C4-2B (cell line): ENCODE measurements at regions not wholly inside any gene's neighbourhood (a gene's known extent, or its start where the extent isn't known, plus 50 kb on each side); places are given as distances from the start of the nearest gene placed in this dataset.

ENCODE experiments used
- H3K27ac ChIP-seq: fragments of 450-650 bp; 2 replicates; pipeline ENCODE4 v1.5.1; 2017
- CTCF ChIP-seq: fragments of 450-650 bp; conservative IDR thresholded peaks from 2 replicates; pipeline ENCODE4 v1.5.1; 2017; ENCODE audit warnings: mild to moderate bottlenecking
- ZFX ChIP-seq: fragments of 450-650 bp; IDR thresholded peaks from 2 replicates; pipeline ENCODE4 v1.6.1; 2017

- no peak overlapping the region for H3K27ac ChIP-seq
- no peak for TF ChIP-seq ZFX
- TF ChIP-seq CTCF, result no peak
Measured at GRCh38 chr2:234788841-234789240, 163.0 kb upstream of the SH3BP4 start.

GRCh38 chr2:234788381-234788780, 163.4 kb upstream of the SH3BP4 start:
- TF ChIP-seq ZFX (no peak), CTCF (no peak)
- no peak overlapping the region for H3K27ac ChIP-seq

GRCh38 chr2:234787114-234787513, 164.7 kb upstream of the SH3BP4 start:
- H3K27ac ChIP-seq, result no peak overlapping the region
- TF ChIP-seq CTCF (no peak), ZFX (no peak)

- no peak overlapping the region for H3K27ac ChIP-seq
- TF ChIP-seq CTCF (no peak), ZFX (no peak)
Measured at GRCh38 chr2:234773764-234774409, 177.9 kb upstream of the SH3BP4 start.

- TF ChIP-seq ZFX, result no peak
- TF ChIP-seq CTCF, result no peak
- H3K27ac ChIP-seq, result no peak overlapping the region
Measured at GRCh38 chr2:234773129-234773528, 178.7 kb upstream of the SH3BP4 start.

GRCh38 chr2:234772733-234773060, 179.1 kb upstream of the SH3BP4 start:
- no peak overlapping the region for H3K27ac ChIP-seq
- no peak for TF ChIP-seq ZFX
- no peak for TF ChIP-seq CTCF

GRCh38 chr2:234771980-234772732, 179.7 kb upstream of the SH3BP4 start:
- no peak overlapping the region for H3K27ac ChIP-seq
- TF ChIP-seq CTCF (no peak), ZFX (no peak)
